ENCODE measurements at regions not wholly inside any gene's neighbourhood (a gene's known extent, or its start where the extent isn't known, plus 50 kb on each side); places are given as distances from the start of the nearest gene placed in this dataset.

DNA sequence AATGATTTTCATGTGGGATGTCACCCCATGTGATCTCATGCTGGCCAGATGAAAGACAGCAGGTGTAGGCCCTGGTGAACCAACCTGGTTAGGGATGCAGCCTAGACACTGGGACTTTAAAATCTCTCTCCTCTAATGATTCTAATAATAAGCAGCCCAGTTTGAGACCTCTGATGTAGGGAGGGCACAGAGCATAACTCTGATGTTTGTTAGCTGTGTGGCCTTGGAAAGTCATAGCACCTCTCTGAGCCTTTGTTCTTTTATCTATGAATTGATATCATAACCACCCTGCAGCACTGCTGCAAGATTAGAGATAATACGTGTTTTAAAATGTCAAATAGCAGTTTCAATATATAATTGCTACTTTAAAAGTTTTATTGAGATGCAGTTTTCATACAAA is 106.0 kb downstream of the RPL22L1 start:
- TF ChIP-seq TAF1 (IDR thresholded peaks at IDR 0.05; ENCODE audit: borderline replicate concordance, insufficient read depth, low read length), result no peak
- TF ChIP-seq POLR2AphosphoS5 (IDR thresholded peaks at IDR 0.05; ENCODE audit: low read depth, low read length), result no peak
- TF ChIP-seq, protein P1, sequence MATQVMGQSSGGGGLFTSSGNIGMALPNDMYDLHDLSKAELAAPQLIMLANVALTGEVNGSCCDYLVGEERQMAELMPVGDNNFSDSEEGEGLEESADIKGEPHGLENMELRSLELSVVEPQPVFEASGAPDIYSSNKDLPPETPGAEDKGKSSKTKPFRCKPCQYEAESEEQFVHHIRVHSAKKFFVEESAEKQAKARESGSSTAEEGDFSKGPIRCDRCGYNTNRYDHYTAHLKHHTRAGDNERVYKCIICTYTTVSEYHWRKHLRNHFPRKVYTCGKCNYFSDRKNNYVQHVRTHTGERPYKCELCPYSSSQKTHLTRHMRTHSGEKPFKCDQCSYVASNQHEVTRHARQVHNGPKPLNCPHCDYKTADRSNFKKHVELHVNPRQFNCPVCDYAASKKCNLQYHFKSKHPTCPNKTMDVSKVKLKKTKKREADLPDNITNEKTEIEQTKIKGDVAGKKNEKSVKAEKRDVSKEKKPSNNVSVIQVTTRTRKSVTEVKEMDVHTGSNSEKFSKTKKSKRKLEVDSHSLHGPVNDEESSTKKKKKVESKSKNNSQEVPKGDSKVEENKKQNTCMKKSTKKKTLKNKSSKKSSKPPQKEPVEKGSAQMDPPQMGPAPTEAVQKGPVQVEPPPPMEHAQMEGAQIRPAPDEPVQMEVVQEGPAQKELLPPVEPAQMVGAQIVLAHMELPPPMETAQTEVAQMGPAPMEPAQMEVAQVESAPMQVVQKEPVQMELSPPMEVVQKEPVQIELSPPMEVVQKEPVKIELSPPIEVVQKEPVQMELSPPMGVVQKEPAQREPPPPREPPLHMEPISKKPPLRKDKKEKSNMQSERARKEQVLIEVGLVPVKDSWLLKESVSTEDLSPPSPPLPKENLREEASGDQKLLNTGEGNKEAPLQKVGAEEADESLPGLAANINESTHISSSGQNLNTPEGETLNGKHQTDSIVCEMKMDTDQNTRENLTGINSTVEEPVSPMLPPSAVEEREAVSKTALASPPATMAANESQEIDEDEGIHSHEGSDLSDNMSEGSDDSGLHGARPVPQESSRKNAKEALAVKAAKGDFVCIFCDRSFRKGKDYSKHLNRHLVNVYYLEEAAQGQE (IDR thresholded peaks at IDR 0.05; ENCODE audit: insufficient read depth in 1 of 2, low read depth in 2 of 2, low read length in 2 of 2), result no peak
- no peak for TF ChIP-seq FOXP2 (optimal IDR thresholded peaks at IDR 0.05; ENCODE audit: borderline replicate concordance, extremely low read depth, extremely low read length, insufficient read depth)
- TF ChIP-seq SIN3A (IDR thresholded peaks at IDR 0.05; ENCODE audit: borderline replicate concordance, insufficient read depth, low read length), result no peak

Data from PFSK-1 (cell line).